ENCODE measurements at regions not wholly inside any gene's neighbourhood (a gene's known extent, or its start where the extent isn't known, plus 50 kb on each side); places are given as distances from the start of the nearest gene placed in this dataset.

DNA sequence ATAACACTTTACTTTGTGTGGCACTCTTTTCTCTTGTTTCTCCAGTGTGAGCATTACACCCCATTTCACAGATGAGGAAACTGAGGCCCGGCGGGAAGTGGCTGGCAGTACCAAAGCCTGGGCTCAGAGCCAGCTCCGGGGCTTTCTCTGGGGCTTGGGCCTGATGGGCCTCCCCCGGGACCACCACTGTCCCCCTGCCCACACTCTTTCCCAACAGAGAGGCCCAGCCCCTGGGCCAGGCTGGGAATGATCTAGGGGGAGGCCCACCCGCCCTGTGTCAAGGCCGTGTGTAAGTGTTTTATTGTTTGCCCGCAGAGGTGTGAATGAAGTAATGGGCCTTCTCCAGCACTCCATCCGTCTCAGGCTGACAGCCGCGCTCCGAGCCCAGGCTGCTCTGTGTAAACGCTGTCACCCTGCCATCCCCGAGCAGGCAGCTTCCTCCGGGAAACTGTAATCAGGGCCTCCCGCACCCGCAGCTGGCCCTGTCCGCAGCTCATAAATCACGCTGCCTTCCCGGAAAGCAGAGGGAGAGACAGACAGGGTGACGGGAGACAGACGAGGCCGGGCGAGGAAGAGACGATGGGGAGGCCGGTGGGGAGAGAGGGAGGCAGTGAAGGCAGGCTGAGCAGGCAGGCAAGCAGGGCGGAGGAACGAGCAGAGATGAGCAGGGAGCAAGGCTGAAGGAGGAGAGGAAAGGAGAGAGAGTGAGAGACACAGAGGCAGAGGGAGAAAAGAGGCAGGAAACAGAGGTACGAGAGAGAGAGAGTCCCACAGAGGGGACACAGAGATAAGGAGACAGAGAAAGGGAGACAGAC, 109.7 kb upstream of the ZBTB40 start:
- Mint-ChIP-seq H3K27me3 (peaks cover 36% of the 10 kb centered on the region), H3K4me1 (ENCODE audit: low read depth) (peaks cover 3% of the 10 kb centered on the region), H3K27ac (no peak overlapping the region), H3K4me3 (no peak overlapping the region), H3K9me3 (ENCODE audit: low read depth) (no peaks in the 10 kb centered on the region), H3K36me3 (no peaks in the 10 kb centered on the region)

DNA sequence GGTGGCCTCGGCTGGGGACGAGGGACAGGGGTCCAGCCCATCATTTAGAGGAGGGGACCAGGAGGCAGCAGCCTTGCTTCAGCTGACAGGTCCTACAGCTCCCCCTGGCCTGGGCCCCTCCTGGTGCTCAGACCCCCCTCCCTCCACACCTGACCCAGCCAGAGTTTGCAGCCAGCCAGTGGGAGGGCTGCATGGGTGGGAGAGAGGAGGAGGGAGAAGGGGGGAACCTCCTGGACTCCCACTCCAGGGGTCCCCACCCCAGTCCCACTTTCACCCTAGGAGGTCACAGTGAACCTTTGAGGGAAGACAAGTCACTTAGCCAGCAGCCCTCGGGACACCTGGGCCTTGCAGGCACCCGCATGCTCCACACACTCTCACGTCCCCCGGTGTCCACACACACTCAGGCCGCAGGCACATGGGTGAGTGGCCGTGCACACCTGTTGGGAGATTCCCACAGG, 108.9 kb upstream of the ZBTB40 start:
- Mint-ChIP-seq H3K36me3 (no peaks in the 10 kb centered on the region), H3K27ac (no peak overlapping the region), H3K4me3 (no peak overlapping the region), H3K27me3 (peaks cover 36% of the 10 kb centered on the region), H3K9me3 (ENCODE audit: low read depth) (no peaks in the 10 kb centered on the region), H3K4me1 (ENCODE audit: low read depth) (peaks cover 3% of the 10 kb centered on the region)

DNA sequence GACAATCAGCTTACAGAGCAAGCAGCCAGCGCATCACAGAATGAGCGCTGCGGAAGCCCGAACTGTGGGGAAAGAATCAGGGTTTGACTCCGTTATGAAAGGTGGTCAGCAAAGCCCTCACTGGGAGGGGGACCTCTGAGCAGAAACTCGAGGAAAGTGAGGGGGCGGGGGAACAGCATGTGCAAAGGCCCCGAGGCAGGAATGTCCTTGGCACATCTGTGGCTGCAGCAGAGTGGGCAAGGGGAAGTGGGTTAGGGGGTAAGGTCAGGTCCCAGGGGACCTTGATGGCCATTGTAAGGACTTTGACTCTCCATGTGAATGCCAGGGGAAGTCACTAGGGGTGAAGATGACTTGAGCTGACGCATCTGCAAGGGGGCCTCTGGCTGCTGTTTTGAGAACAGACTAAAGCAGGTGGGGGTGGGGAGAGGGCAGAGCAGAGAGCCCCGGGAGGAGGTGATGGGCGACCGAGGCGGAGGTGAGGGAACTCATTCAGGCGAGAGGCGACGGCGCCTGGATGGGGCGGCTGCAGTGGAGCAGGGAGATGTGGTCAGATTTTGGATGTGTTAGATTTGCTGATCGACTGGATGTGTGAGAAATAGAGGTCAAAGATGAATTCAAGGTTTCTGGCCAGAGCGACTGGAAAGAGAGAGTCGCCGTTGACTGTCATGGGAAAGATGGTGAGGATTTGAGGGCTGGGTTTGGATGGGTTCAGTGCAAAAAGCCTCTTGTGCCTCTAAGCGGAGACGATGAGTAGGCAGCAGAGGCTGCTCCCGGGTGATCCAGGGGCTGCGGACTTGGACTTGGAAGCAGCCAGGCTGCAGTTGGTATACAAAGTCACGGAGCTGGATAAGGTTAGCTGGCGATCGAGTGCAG, 108.0 kb upstream of the ZBTB40 start:
- Mint-ChIP-seq H3K36me3 (no peaks in the 10 kb centered on the region), H3K27me3 (peaks cover 43% of the 10 kb centered on the region), H3K4me3 (no peak overlapping the region), H3K4me1 (ENCODE audit: low read depth) (peaks cover 3% of the 10 kb centered on the region), H3K9me3 (ENCODE audit: low read depth) (no peaks in the 10 kb centered on the region), H3K27ac (no peak overlapping the region)

DNA sequence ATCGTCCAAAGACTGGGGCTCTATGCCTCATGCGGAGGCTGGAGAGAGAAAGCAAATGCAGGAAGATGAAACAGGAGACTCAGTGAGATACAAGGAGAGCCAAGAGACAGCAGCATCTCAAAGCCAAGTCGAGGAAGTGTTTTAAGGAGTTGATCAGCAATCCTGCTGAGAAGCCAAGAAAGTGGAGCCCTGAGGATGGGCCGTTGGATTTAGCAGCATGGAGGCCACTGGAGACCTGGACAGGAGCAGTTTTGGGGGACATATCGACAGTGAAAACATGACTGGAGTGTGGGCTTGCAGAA, 107.4 kb upstream of the ZBTB40 start:
- Mint-ChIP-seq H3K36me3 (no peaks in the 10 kb centered on the region), H3K27me3 (peaks cover 45% of the 10 kb centered on the region), H3K9me3 (ENCODE audit: low read depth) (no peaks in the 10 kb centered on the region), H3K4me3 (no peak overlapping the region), H3K4me1 (ENCODE audit: low read depth) (peaks cover 3% of the 10 kb centered on the region), H3K27ac (no peak overlapping the region)

DNA sequence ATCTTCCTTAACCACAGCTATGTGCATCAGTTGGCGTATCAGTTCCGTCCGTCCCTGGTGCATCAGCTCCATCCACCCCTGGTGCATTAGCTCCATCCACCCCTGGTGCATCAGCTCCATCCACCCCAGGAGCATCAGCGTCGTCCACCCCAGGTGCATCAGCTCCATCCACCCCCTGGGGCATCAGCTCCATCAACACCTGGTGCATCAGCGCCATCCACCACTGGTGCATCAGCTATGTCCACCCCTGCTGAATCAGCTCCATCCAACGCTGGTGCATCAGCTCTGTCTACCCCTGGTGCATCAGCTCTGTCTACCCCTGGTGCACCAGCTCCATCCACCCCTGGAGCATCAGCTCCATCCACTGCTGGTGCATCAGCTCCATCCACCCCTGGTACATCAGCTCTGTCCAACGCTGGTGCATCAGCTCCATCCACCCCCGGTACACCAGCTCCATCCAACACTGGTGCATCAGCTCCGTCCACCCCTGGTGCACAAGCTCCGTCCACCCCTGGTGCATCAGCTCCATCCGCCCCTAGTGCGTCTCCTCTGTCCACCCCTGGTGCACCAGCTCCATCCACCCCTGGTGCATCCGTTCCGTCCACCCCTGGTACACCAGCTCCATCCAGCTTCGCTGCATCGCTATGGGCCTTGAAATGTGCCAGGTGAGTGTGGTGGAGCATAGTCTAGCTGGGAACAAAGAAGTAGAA, 106.6 kb upstream of the ZBTB40 start:
- no peaks in the 10 kb centered on the region for H3K36me3 Mint-ChIP-seq
- no peak overlapping the region for H3K27ac Mint-ChIP-seq
- peaks cover 3% of the 10 kb centered on the region for H3K4me1 Mint-ChIP-seq (ENCODE audit: low read depth)
- no peak overlapping the region for H3K4me3 Mint-ChIP-seq
- peaks cover 47% of the 10 kb centered on the region for H3K27me3 Mint-ChIP-seq
- no peaks in the 10 kb centered on the region for H3K9me3 Mint-ChIP-seq (ENCODE audit: low read depth)

DNA sequence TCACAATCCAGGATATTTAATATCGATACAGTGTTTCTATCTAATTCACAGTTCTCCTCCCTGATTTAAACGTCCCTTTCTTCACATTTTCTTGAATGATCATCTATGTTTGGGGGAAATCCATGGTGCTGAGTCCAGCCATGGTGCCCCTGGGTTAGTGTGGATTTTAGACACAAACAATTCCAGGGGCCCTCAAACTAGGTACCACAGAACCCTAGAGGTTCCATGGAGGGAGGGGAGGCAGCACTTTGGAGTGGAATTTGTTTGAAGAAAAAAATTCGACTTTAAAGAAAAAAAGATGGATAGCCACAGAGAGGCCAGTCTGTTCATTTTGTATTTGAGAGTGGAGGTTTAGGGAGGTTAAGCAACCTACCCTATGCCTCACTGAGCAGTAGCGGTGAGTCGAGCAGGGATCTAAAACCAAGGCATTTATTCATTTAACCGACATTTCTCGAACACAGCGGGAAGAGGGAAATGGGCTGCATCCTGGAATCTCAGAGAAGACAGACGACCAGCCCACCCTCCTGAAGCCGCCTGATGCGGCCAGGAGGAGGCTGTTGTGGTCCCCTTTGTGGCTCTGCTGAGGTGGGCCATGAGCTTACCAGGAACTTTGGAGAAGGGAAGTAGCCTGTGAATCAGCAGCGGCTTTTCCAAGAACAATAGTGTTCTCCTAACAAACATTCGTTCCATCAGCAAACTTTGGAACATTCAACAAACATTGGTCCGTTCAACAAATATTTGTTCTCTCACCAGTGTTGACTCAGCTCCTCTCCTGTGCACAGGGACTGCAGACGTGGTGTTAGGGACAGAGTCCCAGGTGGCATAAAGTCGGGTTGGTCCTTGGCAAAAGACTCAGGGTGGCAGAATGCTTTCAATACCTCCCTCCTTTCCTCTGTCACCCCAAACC, 103.5 kb upstream of the ZBTB40 start:
- Mint-ChIP-seq H3K4me1 (ENCODE audit: low read depth) (peaks cover 12% of the 10 kb centered on the region), H3K4me3 (no peak overlapping the region), H3K27me3 (peaks cover 56% of the 10 kb centered on the region), H3K9me3 (ENCODE audit: low read depth) (no peaks in the 10 kb centered on the region), H3K27ac (no peak overlapping the region), H3K36me3 (no peaks in the 10 kb centered on the region)

DNA sequence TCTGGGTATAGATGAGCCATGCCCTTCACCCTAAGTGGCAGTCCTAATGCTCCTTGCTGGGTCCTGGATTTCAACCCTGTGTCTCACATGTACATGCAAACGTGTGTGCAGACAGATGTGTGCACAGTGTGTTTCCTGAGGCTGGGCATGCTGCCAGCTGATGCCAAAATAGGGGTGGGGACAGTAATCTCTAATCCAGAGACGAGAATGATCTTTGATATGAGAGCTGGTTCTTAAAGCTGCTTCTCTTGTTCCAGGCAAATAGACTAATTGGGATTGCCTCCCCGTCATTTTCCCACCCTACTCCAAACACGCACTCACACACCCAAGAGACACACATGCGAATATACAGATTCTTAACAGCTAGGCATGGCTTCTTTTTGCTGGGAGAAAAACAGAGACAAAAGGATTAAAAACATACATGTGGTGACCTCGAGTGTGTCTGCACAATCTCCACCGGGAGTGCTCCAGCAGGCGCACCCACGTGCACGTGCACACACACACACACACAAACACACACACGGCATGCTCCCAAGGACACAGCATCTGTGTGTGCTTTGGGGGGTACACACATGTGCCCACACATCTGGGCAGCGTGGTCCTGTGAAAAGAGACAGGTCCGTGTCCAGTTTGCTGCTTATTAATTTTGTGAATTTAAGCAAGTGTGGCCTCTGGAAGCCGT, 102.1 kb upstream of the ZBTB40 start:
- H3K36me3 Mint-ChIP-seq, result no peaks in the 10 kb centered on the region

DNA sequence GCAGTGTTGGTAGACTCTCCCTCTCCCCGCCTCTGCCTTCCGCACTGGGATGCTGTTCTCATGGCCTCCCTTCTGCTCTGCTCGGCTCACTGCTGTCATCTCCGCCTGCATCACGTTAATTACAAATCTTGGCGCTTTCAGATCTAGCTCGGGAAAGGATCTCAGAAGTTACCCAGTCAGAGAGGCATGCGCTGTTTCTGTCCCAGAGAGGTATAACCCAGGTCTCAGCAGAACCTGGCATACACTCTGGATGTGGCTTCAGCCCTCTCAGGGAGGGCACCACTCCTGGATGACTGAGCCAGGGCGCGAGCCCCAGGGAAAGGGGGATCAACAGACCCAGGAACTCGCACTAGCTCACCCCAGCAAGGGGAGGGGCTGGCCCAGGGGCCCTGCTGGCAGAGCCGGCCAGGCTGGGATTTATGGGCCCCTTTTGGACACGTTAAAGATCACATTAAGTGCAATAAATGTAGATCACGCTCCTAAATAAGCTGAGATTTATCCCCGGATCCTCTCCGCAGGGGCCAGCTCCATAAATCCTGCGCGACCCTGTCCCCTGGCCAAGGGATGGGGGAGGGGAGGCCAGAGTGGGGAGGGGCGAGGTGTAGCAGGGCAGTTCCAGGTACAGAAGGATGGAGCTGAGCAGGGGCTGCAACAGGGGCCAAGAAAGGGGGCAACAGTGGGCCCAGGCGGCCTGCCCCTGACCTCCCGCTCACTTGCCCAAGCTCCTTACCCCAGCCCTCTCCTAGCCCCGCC, 101.3 kb upstream of the ZBTB40 start:
- Mint-ChIP-seq H3K36me3 (no peaks in the 10 kb centered on the region), H3K4me3 (no peak overlapping the region), H3K4me1 (ENCODE audit: low read depth) (peaks cover 12% of the 10 kb centered on the region), H3K9me3 (ENCODE audit: low read depth) (no peaks in the 10 kb centered on the region), H3K27ac (no peak overlapping the region), H3K27me3 (peaks cover 39% of the 10 kb centered on the region)

More for the DNA sequence above, 102.1 kb upstream of the ZBTB40 start:
- Mint-ChIP-seq H3K4me1 (ENCODE audit: low read depth) (peaks cover 12% of the 10 kb centered on the region), H3K9me3 (ENCODE audit: low read depth) (no peaks in the 10 kb centered on the region), H3K27ac (no peak overlapping the region), H3K27me3 (peaks cover 44% of the 10 kb centered on the region), H3K4me3 (no peak overlapping the region)

DNA sequence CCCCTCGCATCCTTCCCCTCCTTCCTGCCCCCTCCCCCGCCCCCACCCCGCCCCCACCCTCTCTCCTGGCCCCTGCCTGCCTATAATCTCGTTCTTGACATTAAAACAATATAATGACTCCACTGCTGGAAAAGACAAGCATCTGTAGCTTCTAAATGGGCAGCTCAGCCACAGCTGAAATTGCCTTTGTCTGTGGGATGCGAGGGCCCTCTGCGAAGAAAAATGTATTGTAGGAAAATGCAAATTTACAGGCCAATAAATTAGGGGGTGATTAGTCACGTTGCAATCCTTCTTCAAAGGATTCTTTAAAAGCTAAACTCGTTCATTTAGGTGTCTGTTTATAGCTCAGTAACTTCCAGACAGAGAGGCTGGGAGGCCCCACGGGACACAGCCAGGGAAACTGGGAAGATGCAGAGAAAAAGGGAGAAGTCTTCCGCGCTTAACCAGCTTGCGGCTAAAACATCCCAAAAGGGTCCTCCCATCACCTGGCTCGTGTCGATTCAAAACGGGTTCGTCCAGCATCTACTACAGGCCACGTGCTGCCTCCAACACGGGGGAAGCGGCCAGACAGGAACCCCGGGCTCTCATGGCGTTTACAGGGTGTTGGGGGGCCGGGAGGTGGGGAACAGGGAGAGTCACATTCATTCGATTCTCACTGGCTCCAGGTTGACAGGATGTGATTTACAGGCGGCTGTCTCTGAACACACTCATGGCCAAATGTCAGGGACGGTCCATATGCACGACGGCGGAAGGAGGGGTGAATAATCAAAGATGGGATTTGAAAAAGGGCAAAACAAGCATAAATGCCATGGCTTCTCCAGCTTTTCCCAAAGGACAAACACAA, 100.5 kb upstream of the ZBTB40 start:
- H3K36me3 Mint-ChIP-seq, result no peaks in the 10 kb centered on the region
- H3K4me3 Mint-ChIP-seq, result peak overlapping the region; percentile 34
- H3K9me3 Mint-ChIP-seq (ENCODE audit: low read depth), result no peaks in the 10 kb centered on the region
- no peak overlapping the region for H3K27ac Mint-ChIP-seq
- H3K4me1 Mint-ChIP-seq (ENCODE audit: low read depth), result peaks cover 12% of the 10 kb centered on the region
- peaks cover 35% of the 10 kb centered on the region for H3K27me3 Mint-ChIP-seq

DNA sequence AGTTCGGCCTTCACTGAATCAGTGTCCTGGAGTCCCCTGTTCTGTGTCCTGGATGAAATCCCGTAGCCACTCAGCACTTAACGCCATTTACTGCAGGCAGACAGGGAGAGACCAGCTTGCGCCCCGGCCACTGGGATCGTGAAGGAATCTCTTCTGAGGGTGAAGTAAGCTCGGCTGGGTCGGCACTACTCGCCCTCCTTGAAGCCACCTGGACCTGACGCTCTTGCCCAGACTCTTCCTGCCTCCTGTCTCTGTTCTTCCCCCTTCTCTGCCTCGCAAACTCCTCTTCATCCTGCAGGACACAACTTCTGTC, 99.9 kb upstream of the ZBTB40 start:
- Mint-ChIP-seq H3K4me3 (no peak overlapping the region), H3K9me3 (ENCODE audit: low read depth) (no peaks in the 10 kb centered on the region), H3K36me3 (no peaks in the 10 kb centered on the region), H3K27me3 (peaks cover 35% of the 10 kb centered on the region), H3K27ac (no peak overlapping the region), H3K4me1 (ENCODE audit: low read depth) (peaks cover 12% of the 10 kb centered on the region)

DNA sequence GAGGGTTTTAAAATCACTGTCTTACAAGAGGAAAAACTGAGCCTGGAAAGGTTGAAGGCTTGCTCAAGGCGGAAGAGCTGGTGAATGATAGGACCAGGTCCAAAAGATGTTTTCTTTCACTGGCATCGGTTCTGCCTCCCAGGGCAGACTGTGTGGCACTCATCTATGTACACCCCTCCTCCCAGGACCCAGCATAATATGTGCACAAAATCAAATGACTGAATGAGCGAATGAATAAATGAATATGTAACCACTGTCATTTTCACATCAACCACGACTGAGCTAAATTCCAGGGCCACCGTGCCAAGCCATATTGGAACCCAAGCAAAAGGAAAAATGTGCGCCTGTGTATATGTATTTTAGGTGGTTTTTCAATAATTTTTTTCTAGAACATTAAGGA, 99.3 kb upstream of the ZBTB40 start:
- peaks cover 41% of the 10 kb centered on the region for H3K27me3 Mint-ChIP-seq
- H3K36me3 Mint-ChIP-seq, result no peaks in the 10 kb centered on the region
- no peak overlapping the region for H3K27ac Mint-ChIP-seq
- H3K4me1 Mint-ChIP-seq (ENCODE audit: low read depth), result peaks cover 12% of the 10 kb centered on the region
- no peaks in the 10 kb centered on the region for H3K9me3 Mint-ChIP-seq (ENCODE audit: low read depth)
- no peak overlapping the region for H3K4me3 Mint-ChIP-seq

DNA sequence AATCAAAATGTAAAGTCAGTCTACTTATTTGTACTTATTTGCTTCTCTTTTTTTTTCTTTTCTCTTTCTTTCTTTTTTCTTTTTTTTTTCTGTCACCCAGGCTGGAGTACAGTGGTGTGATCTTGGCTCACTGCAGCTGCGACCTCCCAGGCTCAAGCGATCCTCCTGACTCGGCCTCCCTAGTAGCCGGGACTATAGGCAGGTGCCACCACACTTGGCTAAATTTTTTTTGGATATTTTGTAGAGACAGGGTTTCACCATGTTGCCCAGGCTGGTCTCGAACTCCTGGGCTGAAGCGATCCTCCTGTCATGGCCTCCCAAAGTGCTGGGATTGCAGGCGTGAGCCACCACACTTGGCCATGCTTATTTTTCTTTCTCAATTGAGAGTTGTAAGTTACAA, 98.8 kb upstream of the ZBTB40 start:
- H3K4me3 Mint-ChIP-seq, result no peak overlapping the region
- H3K27me3 Mint-ChIP-seq, result peaks cover 40% of the 10 kb centered on the region
- no peaks in the 10 kb centered on the region for H3K9me3 Mint-ChIP-seq (ENCODE audit: low read depth)
- no peak overlapping the region for H3K27ac Mint-ChIP-seq
- H3K36me3 Mint-ChIP-seq, result no peaks in the 10 kb centered on the region
- H3K4me1 Mint-ChIP-seq (ENCODE audit: low read depth), result peaks cover 12% of the 10 kb centered on the region

DNA sequence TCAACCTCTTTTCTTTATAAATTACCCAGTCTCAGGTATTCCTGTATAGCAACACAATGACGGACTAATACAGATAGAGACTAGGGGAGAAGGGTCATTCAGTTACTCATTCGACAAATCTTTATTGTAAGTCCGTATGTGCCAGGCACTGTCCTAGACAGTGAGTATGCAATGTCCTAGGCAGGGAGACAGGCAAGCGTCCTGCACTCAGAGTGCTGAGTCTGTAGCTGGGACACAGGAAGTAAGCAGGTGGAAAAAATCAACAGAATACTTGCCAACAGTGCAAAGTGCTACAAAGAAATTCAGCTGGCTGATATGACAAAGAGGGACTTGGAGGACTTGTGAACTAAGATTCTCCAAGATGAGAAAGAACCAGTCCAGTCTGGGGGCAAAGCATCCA, 92.2 kb upstream of the ZBTB40 start:
- Mint-ChIP-seq H3K4me3 (no peak overlapping the region), H3K36me3 (no peaks in the 10 kb centered on the region), H3K9me3 (ENCODE audit: low read depth) (no peaks in the 10 kb centered on the region), H3K27ac (no peak overlapping the region), H3K27me3 (peaks cover 33% of the 10 kb centered on the region), H3K4me1 (ENCODE audit: low read depth) (no peaks in the 10 kb centered on the region)

Measured in activated naive CD8-positive, alpha-beta T cell (primary cell).